Caki2 (cell line): ENCODE measurements at regions not wholly inside any gene's neighbourhood (a gene's known extent, or its start where the extent isn't known, plus 50 kb on each side); places are given as distances from the start of the nearest gene placed in this dataset.

Experiments used
- DNase-seq: peaks from one replicate; pipeline ENCODE4 v3.0.0-alpha.2; 2015; ENCODE audit warnings: low read depth
- in situ Hi-C: cut with HindIII; loops from 2 replicates; pipeline ENCODE4 v1.10.0; 2016; ENCODE audit warnings: low sequenced_read_pairs, low pct_unique_long_range_greater_than_20kb, mixed read lengths

DNA sequence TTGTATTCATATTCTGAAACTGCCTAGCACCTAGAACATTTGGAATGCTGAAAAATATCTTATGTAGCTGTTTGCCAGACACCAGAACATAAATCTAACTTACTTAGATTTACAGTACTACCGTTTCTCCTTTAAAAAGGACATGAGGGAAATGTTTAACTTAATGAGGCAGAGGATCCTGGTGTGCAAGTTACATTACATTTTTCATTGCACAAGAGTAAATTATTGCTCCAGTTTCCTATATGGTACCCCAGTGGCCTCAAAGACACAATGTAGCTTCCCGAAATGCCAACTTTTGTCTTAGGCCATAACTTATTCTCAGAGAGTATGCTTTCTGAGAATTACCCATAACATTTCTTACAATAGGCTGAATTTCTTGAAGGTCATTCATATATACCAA lies 105.5 kb upstream of the DTNA start:
- DNase-seq = no peak
- in situ Hi-C loops = no loop called here

GRCh38 chr18:34606851-34607250 lies 103.2 kb upstream of the DTNA start:
- in situ Hi-C loops = no loop called here
- DNase-seq = no peak

DNA sequence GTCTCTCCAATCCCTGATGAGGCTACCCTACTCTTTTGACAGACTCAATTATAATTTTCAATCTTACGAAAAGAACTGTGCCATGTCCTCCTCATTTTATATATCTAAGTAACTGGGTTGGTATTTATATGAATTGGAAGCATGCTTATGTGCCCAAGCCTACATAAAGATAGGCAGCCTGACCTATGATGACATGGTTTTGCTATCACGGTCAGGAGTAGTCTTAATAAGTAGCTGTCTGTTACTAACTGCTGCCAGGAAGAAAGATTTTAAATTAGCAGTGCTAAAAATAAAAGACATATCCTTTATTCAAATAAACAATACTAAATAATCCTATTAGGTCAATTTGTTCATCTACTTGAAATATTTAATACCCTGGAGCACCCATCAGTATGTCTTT lies 102.0 kb upstream of the DTNA start:
- DNase-seq = no peak

GRCh38 chr18:34609986-34610648 lies 100.0 kb upstream of the DTNA start:
- in situ Hi-C loops = no loop called here
- no peak for DNase-seq

More for the DNA sequence above, 102.0 kb upstream of the DTNA start:
- in situ Hi-C loops = no loop called here

- DNase-seq = no peak
- in situ Hi-C loops = no loop called here
These were observed 98.2 kb upstream of the DTNA start for GRCh38 chr18:34611904-34612303.

DNA sequence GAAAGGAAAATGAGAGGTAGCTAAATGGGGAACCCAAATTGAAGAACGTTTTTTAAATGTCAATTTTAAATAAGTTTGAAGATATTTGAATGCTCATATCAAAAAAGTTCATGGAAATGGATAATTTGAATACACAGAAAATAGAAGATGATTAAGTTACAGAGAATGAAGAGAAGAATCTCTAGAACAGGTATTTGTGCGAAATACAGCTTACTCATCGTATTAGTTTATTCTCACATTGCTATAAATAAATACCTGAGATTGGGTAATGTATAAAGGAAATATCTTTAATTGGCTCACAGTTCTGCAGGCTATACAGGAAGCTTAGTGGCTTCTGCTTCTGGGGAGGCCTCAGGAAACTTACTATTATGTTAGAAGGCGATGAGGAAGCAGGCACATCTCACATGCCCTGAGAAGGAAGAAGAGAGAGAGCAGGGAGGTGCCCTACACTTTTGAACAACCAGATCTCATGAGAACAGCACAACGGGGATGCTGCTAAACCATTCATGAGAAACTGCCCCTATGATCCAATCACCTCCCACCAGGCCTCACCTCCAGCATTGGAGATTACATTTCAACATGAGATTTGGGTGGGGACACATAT lies 89.7 kb upstream of the DTNA start:
- in situ Hi-C loops = no loop called here
- no peak for DNase-seq

GRCh38 chr18:34623557-34623956 lies 86.5 kb upstream of the DTNA start:
- no peak for DNase-seq
- in situ Hi-C loops = no loop called here

DNA sequence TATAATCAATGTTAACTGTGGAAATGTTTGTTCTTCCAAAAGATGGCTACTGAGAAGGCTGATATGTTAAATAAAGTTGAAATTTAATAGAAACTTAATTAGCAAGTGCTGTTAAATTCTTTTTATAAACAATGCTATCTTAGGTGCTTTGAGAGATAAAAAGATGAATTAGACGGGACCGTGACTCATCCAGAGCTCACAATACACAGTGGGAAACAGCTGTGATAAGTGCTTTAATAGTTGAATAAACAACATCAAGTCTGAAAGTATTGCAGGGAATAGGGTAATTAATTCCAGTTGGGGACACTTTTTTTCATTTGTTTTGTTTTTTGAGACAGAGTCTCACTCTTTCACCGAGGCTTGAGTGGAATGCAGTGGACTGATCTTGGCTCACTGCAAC lies 85.5 kb upstream of the DTNA start:
- no peak for DNase-seq
- in situ Hi-C loops = no loop called here

DNA sequence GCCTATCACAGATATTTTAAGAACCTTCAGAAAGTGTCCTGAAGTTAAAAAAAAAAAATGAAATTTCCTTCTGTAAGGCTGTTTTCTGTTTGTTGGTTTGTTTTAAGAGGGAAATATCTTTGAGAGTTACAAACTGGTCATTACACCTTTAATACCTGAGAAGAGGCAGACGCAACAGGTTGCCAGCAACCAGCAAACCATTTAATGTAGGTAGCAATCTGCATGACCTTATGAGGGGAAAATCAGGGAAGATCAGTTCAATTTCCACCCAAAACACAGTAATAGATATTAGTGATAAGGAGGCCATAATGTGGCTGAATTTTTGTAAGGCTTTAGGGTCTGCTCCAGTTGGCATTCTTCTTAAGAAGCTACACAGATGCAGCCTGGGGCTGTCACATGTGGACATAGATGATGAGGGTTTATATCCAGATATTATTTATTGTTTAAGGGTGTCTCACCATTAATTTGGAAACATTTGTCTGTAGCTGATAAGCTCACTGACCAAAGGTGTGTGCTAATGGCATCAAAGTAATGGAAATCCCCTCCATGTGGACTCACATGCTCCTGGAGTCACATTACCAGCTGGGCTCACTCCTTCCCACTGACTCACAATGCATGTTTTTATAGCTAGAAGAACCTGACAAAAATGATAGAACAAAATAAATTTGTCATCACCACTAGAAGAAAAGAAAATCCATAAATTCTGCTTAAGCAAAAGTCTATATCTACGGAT lies 83.5 kb upstream of the DTNA start:
- in situ Hi-C loops = no loop called here

GRCh38 chr18:34627137-34627920 lies 82.8 kb upstream of the DTNA start:
- DNase-seq = no peak
- in situ Hi-C loops = no loop called here

More for the DNA sequence above, 83.5 kb upstream of the DTNA start:
- DNase-seq = peak; percentile 31

- no peak for DNase-seq
- in situ Hi-C loops = no loop called here
These were observed 78.8 kb upstream of the DTNA start for GRCh38 chr18:34631093-34631966.

DNA sequence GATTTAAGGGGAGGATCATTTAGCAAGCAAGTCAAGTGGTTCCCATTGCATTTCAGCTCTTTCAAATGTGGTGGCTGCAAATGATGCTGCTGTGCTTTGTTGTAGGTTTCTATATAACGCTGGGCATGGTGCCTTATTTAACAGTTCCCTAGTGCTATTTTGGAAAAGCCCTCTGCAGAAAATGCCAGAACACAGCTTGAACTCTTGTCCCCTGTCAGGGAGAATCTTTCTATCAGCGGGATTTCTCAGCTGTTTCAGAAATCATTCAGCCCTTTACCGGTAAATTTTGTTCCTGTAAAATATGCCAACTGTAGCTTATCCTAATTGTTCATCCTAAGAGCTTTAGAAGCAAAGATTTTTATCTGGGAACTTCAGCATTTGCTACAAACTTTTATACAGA lies 77.8 kb upstream of the DTNA start:
- DNase-seq = no peak
- in situ Hi-C loops = no loop called here

DNA sequence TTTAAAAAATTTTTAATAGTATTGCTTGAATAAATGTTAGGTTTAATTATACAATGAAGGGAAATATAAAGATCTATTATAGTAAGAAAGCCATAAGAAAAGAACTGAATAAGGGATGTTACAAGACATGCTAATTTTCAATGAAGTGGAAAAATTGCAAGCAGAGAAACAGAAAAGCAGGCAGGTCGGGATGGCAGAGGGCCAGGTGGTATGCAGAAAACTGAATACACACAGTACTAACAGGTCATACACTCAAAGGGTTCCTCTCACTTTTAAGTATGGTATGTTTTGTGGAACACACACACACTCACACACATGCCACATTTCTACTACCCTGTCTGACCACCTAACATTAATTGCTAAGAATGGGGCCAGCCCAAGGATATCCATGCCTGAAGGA lies 76.7 kb upstream of the DTNA start:
- in situ Hi-C loops = no loop called here
- no peak for DNase-seq

DNA sequence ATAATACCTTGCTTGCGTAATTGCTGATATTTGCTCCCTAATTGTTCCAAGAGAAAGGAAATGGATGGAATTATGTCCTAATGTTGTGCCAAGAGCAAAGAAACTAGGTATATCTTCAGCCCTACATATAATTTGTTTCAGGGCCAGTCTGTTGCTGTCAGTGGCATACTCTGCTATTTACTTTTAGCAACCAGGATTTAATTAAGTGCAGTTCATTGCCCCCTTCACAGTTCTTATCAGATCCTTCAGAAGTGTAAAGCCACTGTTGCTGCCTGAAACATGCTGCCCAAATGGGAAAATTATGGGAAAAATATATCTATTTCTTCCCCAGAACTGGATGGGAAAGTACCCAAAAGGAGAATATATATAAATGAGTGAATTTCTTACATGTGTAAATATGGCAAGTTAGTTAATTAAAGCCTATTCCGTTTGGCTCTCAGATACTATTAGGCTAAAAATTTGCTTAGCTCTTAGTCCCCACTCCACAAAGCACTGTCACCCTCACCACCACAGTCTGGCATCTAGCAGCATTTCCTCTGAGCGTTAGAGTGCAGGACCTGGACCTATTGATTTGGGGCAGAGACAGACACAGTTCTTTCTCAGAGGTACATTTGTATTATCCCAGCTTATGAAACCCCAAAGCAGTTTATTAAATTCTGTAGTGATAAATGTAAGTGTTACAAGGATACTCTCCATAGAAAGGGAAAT lies 72.8 kb upstream of the DTNA start:
- in situ Hi-C loops = no loop called here
- DNase-seq = no peak

DNA sequence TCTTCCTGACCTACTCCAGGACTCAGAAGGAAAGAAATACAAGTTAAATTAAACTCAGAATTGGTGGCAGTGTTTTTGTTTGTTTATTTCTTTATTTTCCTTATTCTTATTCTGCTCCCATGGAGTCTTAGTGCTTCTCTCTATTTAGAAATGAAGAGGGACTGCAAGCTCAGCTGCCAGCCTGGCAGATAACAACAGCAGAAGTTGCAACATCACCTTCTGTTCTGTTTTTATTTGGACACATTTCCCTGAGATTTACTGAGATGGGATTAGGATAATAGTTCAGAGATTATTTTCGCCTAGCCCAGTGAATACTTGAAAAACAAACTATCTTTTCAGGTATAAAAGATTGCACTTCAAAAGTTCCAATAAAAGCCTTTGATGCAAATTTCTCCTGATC lies 70.4 kb upstream of the DTNA start:
- DNase-seq = no peak
- in situ Hi-C loops = no loop called here

- in situ Hi-C loops = no loop called here
- no peak for DNase-seq
These were observed 69.8 kb upstream of the DTNA start for GRCh38 chr18:34640276-34640675.

DNA sequence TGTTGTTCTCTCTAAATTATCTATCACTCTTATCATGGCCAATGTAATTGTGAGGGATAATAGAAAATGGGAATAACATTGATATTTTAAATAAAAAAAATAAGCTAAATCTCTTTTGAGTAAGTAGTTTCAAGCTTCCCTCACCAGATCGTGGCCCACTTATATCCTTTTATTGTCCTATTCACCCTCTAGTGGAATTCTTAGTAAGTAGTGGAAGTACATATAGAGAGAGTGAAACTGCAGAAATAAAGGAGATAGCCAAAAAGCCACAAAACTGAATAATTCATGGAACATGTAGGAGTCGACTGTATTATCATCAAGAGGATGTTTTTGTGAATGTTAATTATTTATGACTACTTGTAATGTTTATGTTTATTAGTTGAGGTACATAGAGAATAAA lies 66.1 kb upstream of the DTNA start:
- in situ Hi-C loops = no loop called here

GRCh38 chr18:34647251-34647650 lies 62.8 kb upstream of the DTNA start:
- DNase-seq = no peak
- in situ Hi-C loops = no loop called here

More for the DNA sequence above, 66.1 kb upstream of the DTNA start:
- no peak for DNase-seq
